GM19468 (cell line): ENCODE measurements at regions not wholly inside any gene's neighbourhood (a gene's known extent, or its start where the extent isn't known, plus 50 kb on each side); places are given as distances from the start of the nearest gene placed in this dataset.
"Not testable (repeated sequence)": the region's sequence is repeated elsewhere in the genome, so short reads cannot be mapped to it uniquely, and the experiment has no call there.

ENCODE experiments used
- ATAC-seq: cut with Tn5 transposase; IDR thresholded peaks from one replicate; pipeline ENCODE4 v1.9.1; 2021; ENCODE audit warnings: mild to moderate bottlenecking, moderate library complexity, moderate number of reproducible peaks; ENCODE audit not compliant: unreplicated experiment; ENCODE audit errors: extremely low read depth

- ATAC-seq: no peak
Measured at GRCh38 chr5:106028314-106028713, 1642.4 kb downstream of the EFNA5 start.

- ATAC-seq: no peak
Measured at GRCh38 chr5:106020894-106021293, 1649.8 kb downstream of the EFNA5 start.

- no peak for ATAC-seq
Measured at GRCh38 chr5:106019261-106019660, 1651.5 kb downstream of the EFNA5 start.

- no peak for ATAC-seq
Measured at GRCh38 chr5:106017243-106017857, 1653.4 kb downstream of the EFNA5 start.

GRCh38 chr5:106014262-106014661, 1656.5 kb downstream of the EFNA5 start:
- no peak for ATAC-seq

- no peak for ATAC-seq
Measured at GRCh38 chr5:106006242-106006641, 1664.5 kb downstream of the EFNA5 start.

GRCh38 chr5:105998991-105999390, 1671.7 kb downstream of the EFNA5 start:
- not testable (repeated sequence) for ATAC-seq

GRCh38 chr5:105993027-105993426, 1677.7 kb downstream of the EFNA5 start:
- no peak for ATAC-seq

GRCh38 chr5:105982526-105982925, 1688.2 kb downstream of the EFNA5 start:
- ATAC-seq: no peak

GRCh38 chr5:105978011-105978410, 1692.7 kb downstream of the EFNA5 start:
- no peak for ATAC-seq

GRCh38 chr5:105977163-105977562, 1693.6 kb downstream of the EFNA5 start:
- ATAC-seq: no peak

GRCh38 chr5:105970919-105971318, 1699.8 kb downstream of the EFNA5 start:
- ATAC-seq: no peak

- ATAC-seq: no peak
Measured at GRCh38 chr5:105968981-105969380, 1701.8 kb downstream of the EFNA5 start.

GRCh38 chr5:105963696-105964255, 1707.0 kb downstream of the EFNA5 start:
- ATAC-seq: no peak

- no peak for ATAC-seq
Measured at GRCh38 chr5:105961572-105961971, 1709.2 kb downstream of the EFNA5 start.

- ATAC-seq: no peak
Measured at GRCh38 chr5:105956456-105957196, 1714.1 kb downstream of the EFNA5 start.

GRCh38 chr5:105954341-105954740, 1716.4 kb downstream of the EFNA5 start:
- ATAC-seq: no peak

GRCh38 chr5:105953616-105954015, 1717.1 kb downstream of the EFNA5 start:
- ATAC-seq: no peak

GRCh38 chr5:105952875-105953274, 1717.9 kb downstream of the EFNA5 start:
- no peak for ATAC-seq

- no peak for ATAC-seq
Measured at GRCh38 chr5:105947461-105947860, 1723.3 kb downstream of the EFNA5 start.

- ATAC-seq: no peak
Measured at GRCh38 chr5:105945203-105945972, 1725.3 kb downstream of the EFNA5 start.
